H9 (cell line): ENCODE measurements at regions not wholly inside any gene's neighbourhood (a gene's known extent, or its start where the extent isn't known, plus 50 kb on each side); places are given as distances from the start of the nearest gene placed in this dataset.

Source experiments
- DNase-seq: peaks from one replicate; pipeline ENCODE4 v3.0.0-alpha.2; 2017
- H2AFZ ChIP-seq: one replicate; pipeline ENCODE4 v1.6.1; 2013; ENCODE audit warnings: mild to moderate bottlenecking, low read length, control low read depth, moderate library complexity
- H2AK5ac ChIP-seq: 2 replicates; pipeline ENCODE4 v1.6.1; 2013; ENCODE audit warnings: low read length, control low read depth, mixed read lengths; ENCODE audit not compliant: insufficient read length
- H2BK120ac ChIP-seq: one replicate; pipeline ENCODE4 v1.6.1; 2013; ENCODE audit warnings: low read depth, mild to moderate bottlenecking, low read length, control low read depth, inconsistent platforms; ENCODE audit not compliant: poor library complexity, severe bottlenecking
- H2BK12ac ChIP-seq: 2 replicates; pipeline ENCODE4 v1.6.1; 2013; ENCODE audit warnings: low read length, control low read depth, mixed read lengths, low read depth; ENCODE audit not compliant: insufficient read length
- H2BK15ac ChIP-seq: 2 replicates; pipeline ENCODE4 v1.6.1; 2013; ENCODE audit warnings: low read depth, low read length, control low read depth
- H2BK20ac ChIP-seq: one replicate; pipeline ENCODE4 v1.6.1; 2013; ENCODE audit warnings: low read depth, mild to moderate bottlenecking, low read length, control low read depth, inconsistent platforms; ENCODE audit not compliant: poor library complexity, severe bottlenecking
- H2BK5ac ChIP-seq: 2 replicates; pipeline ENCODE4 v1.6.1; 2013; ENCODE audit warnings: low read length, control low read depth, mixed read lengths; ENCODE audit not compliant: insufficient read length
- H3K14ac ChIP-seq: 2 replicates; pipeline ENCODE4 v1.6.1; 2013; ENCODE audit warnings: low read length, control low read depth; ENCODE audit not compliant: insufficient read depth
- H3K18ac ChIP-seq: 2 replicates; pipeline ENCODE4 v1.6.1; 2013; ENCODE audit warnings: low read depth, mild to moderate bottlenecking, mixed read lengths, low read length, control low read depth; ENCODE audit not compliant: insufficient read length
- H3K23ac ChIP-seq: 2 replicates; pipeline ENCODE4 v1.6.1; 2013; ENCODE audit warnings: low read length, control low read depth, mixed read lengths, low read depth; ENCODE audit not compliant: insufficient read length
- H3K23me2 ChIP-seq: 2 replicates; pipeline ENCODE4 v1.6.1; 2013; ENCODE audit warnings: low read depth, mild to moderate bottlenecking, mixed read lengths, low read length, control low read depth; ENCODE audit not compliant: insufficient read length, poor library complexity, severe bottlenecking
- H3K27ac ChIP-seq: 2 replicates; pipeline ENCODE4 v1.5.1; 2013; ENCODE audit warnings: low read length, control low read depth, mixed read lengths, low read depth; ENCODE audit not compliant: insufficient read length
- H3K27me3 ChIP-seq: 2 replicates; pipeline ENCODE4 v1.6.1; 2013; ENCODE audit warnings: low read length, control low read depth, inconsistent platforms; ENCODE audit not compliant: insufficient read depth
- H3K4ac ChIP-seq: 2 replicates; pipeline ENCODE4 v1.6.1; 2013; ENCODE audit warnings: low read depth, mild to moderate bottlenecking, control low read depth, inconsistent platforms, low read length, moderate library complexity
- H3K4me1 ChIP-seq: 2 replicates; pipeline ENCODE4 v1.6.1; 2013; ENCODE audit warnings: low read length, control low read depth, inconsistent platforms; ENCODE audit not compliant: insufficient read depth
- H3K4me2 ChIP-seq: 2 replicates; pipeline ENCODE4 v1.6.1; 2013; ENCODE audit warnings: low read length, control low read depth, mixed read lengths; ENCODE audit not compliant: insufficient read length, insufficient read depth
- H3K56ac ChIP-seq: 2 replicates; pipeline ENCODE4 v1.6.1; 2013; ENCODE audit warnings: low read depth, mild to moderate bottlenecking, mixed read lengths, low read length, control low read depth; ENCODE audit not compliant: insufficient read length
- H3K79me1 ChIP-seq: 2 replicates; pipeline ENCODE4 v1.6.1; 2013; ENCODE audit warnings: low read depth, mild to moderate bottlenecking, moderate library complexity, low read length, control low read depth, inconsistent platforms; ENCODE audit not compliant: insufficient read depth, poor library complexity, severe bottlenecking
- H3K79me2 ChIP-seq: 2 replicates; pipeline ENCODE4 v1.6.1; 2013; ENCODE audit warnings: low read length, control low read depth, inconsistent platforms; ENCODE audit not compliant: insufficient read depth
- H3K9ac ChIP-seq: 2 replicates; pipeline ENCODE4 v1.6.1; 2013; ENCODE audit warnings: low read length, control low read depth, mixed read lengths; ENCODE audit not compliant: insufficient read length; ENCODE audit errors: extremely low read depth
- H3K9me3 ChIP-seq: one replicate; pipeline ENCODE4 v1.6.1; 2013; ENCODE audit warnings: low read depth, low read length, inconsistent platforms; ENCODE audit not compliant: control insufficient read depth
- H3T11ph ChIP-seq: one replicate; pipeline ENCODE4 v1.6.1; 2013; ENCODE audit warnings: mild to moderate bottlenecking, low read length, control low read depth, inconsistent platforms
- H4K20me1 ChIP-seq: one replicate; pipeline ENCODE4 v1.6.1; 2013; ENCODE audit not compliant: control insufficient read depth, insufficient read length, insufficient read depth
- H4K5ac ChIP-seq: 2 replicates; pipeline ENCODE4 v1.6.1; 2013; ENCODE audit warnings: low read depth, mild to moderate bottlenecking, mixed read lengths, low read length, control low read depth; ENCODE audit not compliant: insufficient read length
- H4K8ac ChIP-seq: replicated peaks from 2 replicates; pipeline ENCODE4 v1.6.1; 2013; ENCODE audit warnings: low read length, control low read depth, mixed read lengths, low read depth; ENCODE audit not compliant: insufficient read length
- H4K91ac ChIP-seq: 2 replicates; pipeline ENCODE4 v1.6.1; 2013; ENCODE audit warnings: low read depth, mild to moderate bottlenecking, moderate library complexity, mixed read lengths, low read length, control low read depth; ENCODE audit not compliant: insufficient read length
- H3K27ac Mint-ChIP-seq, 3 experiments: 2 replicates in 2 of 3; 3 replicates in 1 of 3; pipeline ENCODE4 v1.8.0; 2020 to 2021; ENCODE audit warnings: mixed read lengths in 3 of 3, mild to moderate bottlenecking in 1 of 3, moderate library complexity in 1 of 3
- H3K27me3 Mint-ChIP-seq: 2 replicates; pipeline ENCODE4 v1.8.0; 2021; ENCODE audit warnings: low read depth, mild to moderate bottlenecking, moderate library complexity, mixed read lengths
- H3K36me3 Mint-ChIP-seq, 3 experiments: 2 replicates in 2 of 3; 3 replicates in 1 of 3; pipeline ENCODE4 v1.8.0; 2020 to 2021; ENCODE audit warnings: low read depth in 3 of 3, mixed read lengths in 3 of 3; ENCODE audit not compliant: insufficient read depth in 1 of 3
- H3K4me1 Mint-ChIP-seq, 2 experiments: 2 replicates each; pipeline ENCODE4 v1.8.0; 2020; ENCODE audit warnings: mixed read lengths in 2 of 2
- H3K4me3 Mint-ChIP-seq, 2 experiments: 2 replicates in 1 of 2; 3 replicates in 1 of 2; pipeline ENCODE4 v1.8.0; 2020 to 2021; ENCODE audit warnings: mild to moderate bottlenecking in 2 of 2, mixed read lengths in 2 of 2, moderate library complexity in 1 of 2
- H3K9me3 Mint-ChIP-seq, 2 experiments: 2 replicates in 1 of 2; 3 replicates in 1 of 2; pipeline ENCODE4 v1.8.0; 2020; ENCODE audit warnings: mild to moderate bottlenecking in 2 of 2, mixed read lengths in 2 of 2, moderate library complexity in 1 of 2
- CTCF ChIP-seq: fragments of 200-600 bp; sonication (generic); conservative IDR thresholded peaks from 3 replicates; pipeline ENCODE4 v1.8.0; 2021; ENCODE audit warnings: antibody characterized with exemption, mild to moderate bottlenecking
- WGBS: extraction: QIAGEN DNeasy Blood & Tissue Kit; methylation state at CpG from one replicate; pipeline ENCODE4 v1.1.7; 2013; ENCODE audit warnings: missing lambda C conversion rate, low lambda C conversion rate, mixed read lengths; ENCODE audit not compliant: insufficient read length; ENCODE audit errors: extremely low coverage; 5-methylcytosine and 5-hydroxymethylcytosine counted together

GRCh38 chr20:24376311-24377099 is 92.9 kb upstream of the SYNDIG1 start:
- no peak overlapping the region for H3K4ac ChIP-seq
- DNase-seq: no peak
- H2AFZ ChIP-seq: no peak overlapping the region
- H2BK12ac ChIP-seq: no peak overlapping the region
- no peak overlapping the region for H4K91ac ChIP-seq
- H3T11ph ChIP-seq: no peak overlapping the region
- no peak overlapping the region for H2BK15ac ChIP-seq
- no CpG with 5 or more reads among the region's 2 CpGs for WGBS
- H3K14ac ChIP-seq: no peak overlapping the region
- H3K79me2 ChIP-seq: no peaks in the 10 kb centered on the region
- Mint-ChIP-seq H3K4me1 (peaks cover 9 to 12% of the 10 kb centered on the region in 2 experiments), H3K9me3 (no peaks in the 10 kb centered on the region), H3K27ac (no peak overlapping the region), H3K4me3 (no peak overlapping the region), H3K36me3 (no peaks in the 10 kb centered on the region), H3K27me3 (no peaks in the 10 kb centered on the region)
- H3K9ac ChIP-seq: no peak overlapping the region
- H3K9me3 ChIP-seq: no peaks in the 10 kb centered on the region
- H3K4me2 ChIP-seq: no peak overlapping the region
- H2BK120ac ChIP-seq: no peak overlapping the region
- H3K18ac ChIP-seq: no peak overlapping the region
- H2AK5ac ChIP-seq: no peak overlapping the region
- no peak for TF ChIP-seq CTCF
- no peaks in the 10 kb centered on the region for H3K79me1 ChIP-seq
- H3K27me3 ChIP-seq: no peaks in the 10 kb centered on the region
- H4K5ac ChIP-seq: no peak overlapping the region
- H3K23me2 ChIP-seq: no peaks in the 10 kb centered on the region
- no peak overlapping the region for H3K27ac ChIP-seq
- H2BK20ac ChIP-seq: no peak overlapping the region
- no peak overlapping the region for H2BK5ac ChIP-seq
- no peaks in the 10 kb centered on the region for H3K4me1 ChIP-seq
- H4K20me1 ChIP-seq: no peaks in the 10 kb centered on the region
- no peak overlapping the region for H4K8ac ChIP-seq
- no peak overlapping the region for H3K23ac ChIP-seq
- H3K56ac ChIP-seq: no peak overlapping the region
